ENCODE measurements at regions not wholly inside any gene's neighbourhood (a gene's known extent, or its start where the extent isn't known, plus 50 kb on each side); places are given as distances from the start of the nearest gene placed in this dataset.

- no peaks in the 10 kb centered on the region for H3K27me3 ChIP-seq (ENCODE audit: control insufficient read depth, insufficient read depth, low read length)
- intact Hi-C loops (cut with micrococcal nuclease; ENCODE audit: unreplicated experiment) (no loop called here), in situ Hi-C loops (cut with HindIII; ENCODE audit: low pct_unique_long_range_greater_than_20kb, low sequenced_read_pairs) (no loop called here)
- H3K36me3 ChIP-seq (ENCODE audit: control insufficient read depth, insufficient read depth, low read length): no peaks in the 10 kb centered on the region
- ATAC-seq (no peak), DNase-seq (ENCODE audit: low read depth, low spot score) (no peak)
- H3K4me3 ChIP-seq (ENCODE audit: low read depth in 2 of 2, low read length in 2 of 2): no peak overlapping the region
- no peak overlapping the region for H3K27ac ChIP-seq (ENCODE audit: low read length)
- H3K9me3 ChIP-seq (ENCODE audit: control insufficient read depth, insufficient read depth, low read depth, low read length): no peaks in the 10 kb centered on the region
- POLR2A ChIA-PET: interaction anchor here (0.7 kb wide), 1 partner anchor 171 kb away, joined by 3 read pairs; no protein-coding TSS in a partner anchor
- BruUV-seq (replicated peaks): no TSS peak
- TF ChIP-seq SIN3A (IDR thresholded peaks at IDR 0.05; ENCODE audit: borderline replicate concordance, insufficient read depth, low read depth, low read length) (0 out of 2 replicates have a peak, but pooled peaks have one; percentile 66), POLR2AphosphoS5 (IDR thresholded peaks at IDR 0.05; ENCODE audit: low read depth, low read length) (no peak), TCF7L2 (IDR thresholded peaks at IDR 0.05; ENCODE audit: low read depth, low read length) (no peak), CTCF (IDR thresholded peaks at IDR 0.05) (no peak), REST (IDR thresholded peaks at IDR 0.05; ENCODE audit: insufficient read depth in 1 of 2, low read depth in 2 of 2, low read length in 1 of 2) (peak; percentile 100)
- H3K4me1 ChIP-seq (ENCODE audit: control insufficient read depth, insufficient read depth, low read length): no peaks in the 10 kb centered on the region
- CTCF ChIA-PET: no interaction called here
Measured at GRCh38 chr9:124110307-124110915, 98.8 kb downstream of the LHX2 start.

- no peak for DNase-seq (ENCODE audit: low read depth, low spot score)
- CTCF ChIA-PET: no interaction called here
Measured at GRCh38 chr9:124116683-124117363, 105.3 kb downstream of the LHX2 start.

More at GRCh38 chr9:124116683-124117363, 105.3 kb downstream of the LHX2 start:
- no peak for ATAC-seq
- Histone ChIP-seq H3K9me3 (ENCODE audit: control insufficient read depth, insufficient read depth, low read depth, low read length) (no peaks in the 10 kb centered on the region), H3K27ac (ENCODE audit: low read length) (no peak overlapping the region), H3K4me3 (ENCODE audit: low read depth in 2 of 2, low read length in 2 of 2) (no peak overlapping the region), H3K27me3 (ENCODE audit: control insufficient read depth, insufficient read depth, low read length) (no peaks in the 10 kb centered on the region), H3K4me1 (ENCODE audit: control insufficient read depth, insufficient read depth, low read length) (no peaks in the 10 kb centered on the region), H3K36me3 (ENCODE audit: control insufficient read depth, insufficient read depth, low read length) (no peaks in the 10 kb centered on the region)
- no TSS peak for BruUV-seq (replicated peaks)
- TF ChIP-seq REST (IDR thresholded peaks at IDR 0.05; ENCODE audit: insufficient read depth in 1 of 2, low read depth in 2 of 2, low read length in 1 of 2) (no peak), TCF7L2 (IDR thresholded peaks at IDR 0.05; ENCODE audit: low read depth, low read length) (no peak), POLR2AphosphoS5 (IDR thresholded peaks at IDR 0.05; ENCODE audit: low read depth, low read length) (no peak), SIN3A (IDR thresholded peaks at IDR 0.05; ENCODE audit: borderline replicate concordance, insufficient read depth, low read depth, low read length) (no peak), CTCF (IDR thresholded peaks at IDR 0.05) (no peak)
- intact Hi-C loops (cut with micrococcal nuclease; ENCODE audit: unreplicated experiment): no loop called here
- POLR2A ChIA-PET: no interaction called here
- in situ Hi-C loops (cut with HindIII; ENCODE audit: low pct_unique_long_range_greater_than_20kb, low sequenced_read_pairs): no loop called here
